RKO (cell line): ENCODE measurements at regions not wholly inside any gene's neighbourhood (a gene's known extent, or its start where the extent isn't known, plus 50 kb on each side); places are given as distances from the start of the nearest gene placed in this dataset.

Experiments
- DNase-seq: peaks from one replicate; pipeline ENCODE4 v3.0.0-alpha.2; 2016; ENCODE audit warnings: low spot score

DNA sequence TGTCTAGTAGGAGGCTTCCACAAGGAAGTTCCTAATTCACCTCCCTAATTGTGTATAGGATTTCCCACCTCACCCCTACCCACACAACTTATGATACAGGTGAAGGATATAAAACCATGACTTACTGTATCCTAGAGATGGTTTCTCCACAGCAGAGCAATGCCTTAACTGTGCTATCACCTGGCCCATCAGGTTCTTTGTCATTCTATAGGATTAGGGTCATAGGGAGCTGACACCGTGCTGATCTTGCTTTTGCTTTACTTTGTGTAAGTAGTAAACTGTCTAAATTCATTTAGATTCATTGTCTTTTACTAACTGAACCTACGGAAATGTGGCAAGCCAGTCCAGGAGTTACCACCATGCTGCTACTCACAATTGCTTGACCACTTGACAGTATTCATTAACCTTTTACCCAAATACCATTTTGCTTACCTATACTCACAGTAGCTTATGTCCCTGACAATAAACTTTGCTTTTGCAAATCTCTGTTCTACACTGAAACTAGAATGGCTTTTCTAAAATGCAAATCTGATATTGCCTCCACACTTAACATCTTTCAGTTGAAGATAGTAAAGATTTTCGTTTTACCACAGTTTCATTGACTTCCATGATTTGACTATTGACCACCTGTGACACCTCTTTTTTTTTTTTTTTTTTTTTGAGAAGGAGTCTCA, 147.6 kb downstream of the IFI44 start:
- DNase-seq = no peak

DNA sequence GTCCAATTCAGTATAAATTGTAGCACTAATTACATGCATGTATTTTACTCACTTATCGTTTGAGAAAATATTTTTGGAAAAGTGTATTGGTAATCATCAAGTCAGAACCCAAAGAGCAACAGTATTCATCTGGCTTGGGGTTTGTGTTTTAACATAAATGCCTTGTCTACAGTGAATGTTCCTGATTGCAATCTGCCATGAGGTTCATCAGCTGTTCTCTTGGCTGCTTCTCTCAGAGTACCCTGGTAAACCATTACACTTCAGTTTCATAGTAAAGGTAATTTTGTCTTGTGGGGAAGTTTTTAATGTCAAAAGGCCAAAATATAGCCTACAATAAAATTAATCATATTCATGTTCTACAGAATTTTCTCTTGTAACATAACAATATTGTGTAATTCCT, 150.3 kb downstream of the IFI44 start:
- DNase-seq = no peak

DNA sequence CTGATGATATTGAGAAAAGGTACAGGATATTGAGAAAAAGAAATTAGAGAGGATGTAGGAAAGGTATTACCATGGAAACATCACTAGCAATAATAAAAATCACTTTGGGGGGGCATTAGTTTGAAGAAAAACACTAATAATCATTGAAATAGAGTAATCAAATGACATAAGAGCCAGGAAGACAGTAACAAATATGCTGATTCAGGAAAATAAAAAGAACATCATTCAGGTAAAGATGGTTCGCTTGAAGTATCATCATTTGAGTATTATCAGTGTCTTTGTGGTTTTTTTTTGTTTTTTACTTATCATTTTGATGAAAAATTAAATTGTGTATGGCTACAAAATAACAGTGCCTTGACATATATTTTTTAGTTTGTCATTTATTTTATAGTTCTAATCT, 164.5 kb downstream of the IFI44 start:
- DNase-seq = no peak

DNA sequence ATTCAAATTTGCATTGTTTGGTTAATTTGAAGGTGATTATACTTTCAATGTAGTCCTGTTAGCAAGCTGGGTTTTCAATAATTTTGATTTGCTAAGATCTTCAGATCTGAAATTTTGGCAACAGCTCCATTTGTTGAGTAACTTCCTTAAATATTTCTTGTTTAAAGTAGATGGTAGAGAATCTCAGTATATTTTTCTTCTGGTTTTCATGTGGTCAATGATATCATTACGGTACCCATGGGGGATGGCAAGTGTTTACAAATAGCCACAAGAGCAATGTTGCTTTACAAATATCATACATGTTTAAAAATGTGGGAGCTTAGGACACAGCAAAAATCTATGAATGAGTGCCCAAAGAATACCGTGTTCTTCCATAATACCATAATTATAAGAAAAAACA, 175.9 kb downstream of the IFI44 start:
- DNase-seq = no peak

DNA sequence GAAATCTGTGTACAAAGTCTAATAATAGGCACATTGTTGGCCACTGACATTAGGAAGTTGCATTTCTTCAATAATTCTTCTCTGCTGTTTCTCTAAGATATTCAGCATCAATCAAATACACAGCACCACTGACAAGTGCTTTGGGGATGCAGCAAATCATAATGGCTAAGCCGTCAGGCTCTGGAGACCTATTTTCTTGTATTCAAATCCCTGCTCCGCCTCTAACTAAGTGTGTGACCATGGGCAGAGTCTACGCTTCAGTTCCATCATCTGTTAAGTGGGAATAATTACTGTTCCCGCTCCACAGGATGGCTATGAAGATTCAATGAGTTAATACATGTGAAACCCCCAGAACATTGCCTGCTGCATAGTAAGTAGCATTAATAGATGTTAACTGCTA, 176.9 kb downstream of the ADGRL4 start:
- no peak for DNase-seq

DNA sequence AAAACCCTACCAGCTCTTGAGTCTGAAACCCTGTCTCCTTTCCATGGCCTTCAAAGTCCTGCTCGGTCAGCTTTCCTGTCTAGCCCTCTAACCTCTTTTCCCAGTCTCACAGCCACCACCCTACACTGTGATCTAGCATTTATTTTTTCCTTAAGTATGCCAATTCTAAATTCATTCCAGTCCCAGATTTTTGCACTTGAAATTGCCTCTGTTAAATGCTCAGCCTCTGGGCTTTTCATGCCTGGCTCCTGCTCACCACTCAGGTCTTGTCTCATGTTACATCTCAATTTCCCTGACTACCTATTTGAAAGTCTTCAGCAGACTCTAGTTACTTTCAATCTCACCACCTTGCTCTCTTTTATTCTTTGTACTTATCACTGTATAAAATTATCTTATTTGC, 176.2 kb downstream of the ADGRL4 start:
- DNase-seq = no peak

DNA sequence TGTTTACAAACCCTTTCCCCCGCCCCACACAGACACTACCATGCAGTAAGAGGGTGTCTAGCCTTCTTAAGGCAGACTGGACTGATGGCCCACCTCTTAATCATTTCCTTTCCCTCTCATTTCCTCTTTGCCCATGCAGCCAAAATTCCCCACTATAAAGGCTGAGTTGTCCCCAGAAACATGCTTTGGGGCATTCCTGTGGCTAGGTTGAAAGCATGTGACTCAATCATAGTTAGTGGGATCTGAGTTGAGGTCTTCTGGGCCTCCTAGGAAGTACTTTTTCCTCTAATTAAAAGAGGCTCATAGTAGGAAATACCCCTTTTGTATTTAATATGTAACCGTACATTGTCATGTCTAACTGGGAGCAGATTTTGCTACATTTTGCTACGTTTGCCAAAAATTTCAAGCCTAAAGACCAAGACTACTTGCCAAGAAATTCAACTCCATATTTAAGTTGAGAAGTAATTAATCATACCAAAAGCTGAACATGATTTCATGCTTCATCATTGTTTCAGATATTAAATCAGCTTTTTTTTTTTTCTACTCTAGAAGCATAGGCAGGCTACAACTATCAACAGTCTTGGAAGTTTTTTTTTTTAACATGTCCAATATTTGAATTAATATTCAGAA, 174.7 kb downstream of the ADGRL4 start:
- peak; percentile 54 for DNase-seq

DNA sequence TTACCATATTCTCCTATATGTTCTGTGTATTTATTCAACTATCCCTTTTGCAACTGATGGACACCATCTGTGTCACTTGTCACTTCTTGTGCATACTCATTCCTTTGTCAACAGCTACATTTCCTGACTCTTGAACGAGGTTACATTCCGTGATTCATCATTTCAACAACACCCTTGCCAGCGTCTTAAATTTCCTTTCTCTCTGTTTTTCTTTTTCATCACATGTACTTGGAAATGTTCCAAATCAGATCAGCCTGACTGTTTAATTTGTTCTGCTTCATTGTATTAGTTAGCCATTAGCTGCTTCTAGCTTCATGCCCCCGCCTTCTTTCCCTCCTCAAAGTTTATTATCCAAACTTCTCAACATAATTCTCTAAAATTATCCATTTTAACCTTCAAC, 173.0 kb downstream of the ADGRL4 start:
- DNase-seq = no peak

DNA sequence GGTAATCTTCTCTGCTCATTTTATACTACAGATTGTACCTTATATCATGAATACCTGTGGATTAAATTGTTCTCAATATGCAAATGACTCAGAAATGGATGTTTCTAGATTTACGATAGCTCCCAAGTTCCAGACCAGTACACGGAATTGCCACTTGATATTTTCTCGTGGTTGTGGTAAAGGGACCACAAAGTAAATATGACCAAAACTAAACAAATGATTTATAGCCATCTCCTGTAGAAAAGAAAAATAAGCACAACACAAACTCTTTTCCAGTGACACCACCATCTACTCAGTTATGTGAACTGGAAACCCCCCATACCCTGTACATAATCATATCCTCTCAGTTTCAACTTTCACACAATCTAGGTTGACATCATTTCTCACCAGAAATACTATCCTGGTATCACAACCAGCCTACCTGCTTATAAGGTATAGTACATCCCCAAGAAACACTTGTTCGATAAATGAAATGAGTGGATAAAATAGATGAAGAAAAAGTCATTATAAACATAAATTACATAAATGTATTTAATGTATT, 172.3 kb downstream of the ADGRL4 start:
- no peak for DNase-seq

DNA sequence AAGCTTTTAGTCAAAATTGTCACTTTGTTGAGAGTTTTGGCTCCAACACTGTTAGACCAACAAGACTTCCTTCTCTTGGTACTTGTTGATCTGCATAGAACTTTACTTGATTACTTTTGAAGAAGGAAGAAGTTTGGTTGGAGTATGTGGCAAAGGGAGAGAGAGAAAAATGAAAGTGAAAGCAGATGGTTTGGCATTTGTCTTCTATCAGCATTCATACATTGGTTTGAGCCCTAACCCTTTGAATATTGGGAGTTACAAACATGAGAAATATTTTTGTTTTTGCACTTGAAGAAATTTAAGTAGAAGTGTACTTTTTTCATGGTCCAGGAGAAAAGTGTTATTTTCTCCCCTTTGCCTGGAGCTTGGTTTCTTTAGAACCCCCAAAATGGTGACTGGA, 169.8 kb downstream of the ADGRL4 start:
- DNase-seq = no peak

DNA sequence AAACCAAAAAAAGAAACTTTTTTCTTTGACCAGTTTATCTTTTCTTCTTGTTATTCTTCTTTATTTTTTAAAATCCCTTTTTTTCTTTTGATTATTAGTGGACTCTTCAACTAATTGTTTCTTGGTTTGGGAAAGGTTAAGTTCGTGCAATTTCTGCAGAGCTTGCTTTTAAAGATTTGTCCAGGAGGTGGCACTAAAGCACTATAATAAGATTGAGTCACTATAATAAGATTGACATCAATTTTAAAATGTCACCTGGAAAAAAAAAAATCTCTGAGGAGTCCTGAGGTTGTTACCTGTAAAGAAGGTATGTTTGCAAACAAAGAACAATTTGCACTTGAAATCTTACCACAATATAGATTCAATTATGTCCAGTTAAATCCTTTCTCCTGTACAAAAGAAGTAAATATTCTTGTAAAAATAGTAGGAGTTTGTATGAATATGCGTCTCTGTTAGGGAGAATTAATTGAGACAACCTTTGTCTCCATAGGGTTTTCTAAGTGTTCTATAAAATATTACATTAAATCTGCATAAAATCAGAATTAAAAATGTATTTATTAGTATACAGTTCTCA, 166.7 kb downstream of the ADGRL4 start:
- peak; percentile 40 for DNase-seq
